ENCODE measurements at regions not wholly inside any gene's neighbourhood (a gene's known extent, or its start where the extent isn't known, plus 50 kb on each side); places are given as distances from the start of the nearest gene placed in this dataset.

GRCh38 chr2:147636238-147636882 lies 208.5 kb upstream of the ACVR2A start:
- no peak for TF ChIP-seq CTCF (conservative IDR thresholded peaks at IDR 0.05; ENCODE audit: low read depth, low read length)
- no peak overlapping the region for H3K4me3 ChIP-seq (ENCODE audit: low read length)
- DNase-seq (ENCODE audit: low read depth): peak; percentile 50

GRCh38 chr2:147634826-147635225 lies 210.0 kb upstream of the ACVR2A start:
- no peak overlapping the region for H3K4me3 ChIP-seq (ENCODE audit: low read length)
- TF ChIP-seq CTCF (conservative IDR thresholded peaks at IDR 0.05; ENCODE audit: low read depth, low read length): no peak
- DNase-seq (ENCODE audit: low read depth): no peak

- TF ChIP-seq CTCF (conservative IDR thresholded peaks at IDR 0.05; ENCODE audit: low read depth, low read length): no peak
- DNase-seq (ENCODE audit: low read depth): no peak
- H3K4me3 ChIP-seq (ENCODE audit: low read length): no peak overlapping the region
Observed at GRCh38 chr2:147632198-147632597, 212.6 kb upstream of the ACVR2A start.

GRCh38 chr2:147631294-147631693 lies 213.5 kb upstream of the ACVR2A start:
- no peak for DNase-seq (ENCODE audit: low read depth)
- no peak overlapping the region for H3K4me3 ChIP-seq (ENCODE audit: low read length)
- no peak for TF ChIP-seq CTCF (conservative IDR thresholded peaks at IDR 0.05; ENCODE audit: low read depth, low read length)

GRCh38 chr2:147630585-147630984 lies 214.2 kb upstream of the ACVR2A start:
- no peak overlapping the region for H3K4me3 ChIP-seq (ENCODE audit: low read length)
- no peak for DNase-seq (ENCODE audit: low read depth)
- no peak for TF ChIP-seq CTCF (conservative IDR thresholded peaks at IDR 0.05; ENCODE audit: low read depth, low read length)

- DNase-seq (ENCODE audit: low read depth): no peak
- H3K4me3 ChIP-seq (ENCODE audit: low read length): no peak overlapping the region
- no peak for TF ChIP-seq CTCF (conservative IDR thresholded peaks at IDR 0.05; ENCODE audit: low read depth, low read length)
Observed at GRCh38 chr2:147628971-147629421, 215.8 kb upstream of the ACVR2A start.

- DNase-seq (ENCODE audit: low read depth): no peak
- H3K4me3 ChIP-seq (ENCODE audit: low read length): no peak overlapping the region
- no peak for TF ChIP-seq CTCF (conservative IDR thresholded peaks at IDR 0.05; ENCODE audit: low read depth, low read length)
Observed at GRCh38 chr2:147623328-147623727, 221.5 kb upstream of the ACVR2A start.
